Subcutaneous abdominal adipose tissue (tissue), 5 donors: ENCODE measurements at regions not wholly inside any gene's neighbourhood (a gene's known extent, or its start where the extent isn't known, plus 50 kb on each side); places are given as distances from the start of the nearest gene placed in this dataset.

Experiments used
- H3K27ac ChIP-seq: one replicate; pipeline ENCODE4 v1.7.0; 2013; ENCODE audit warnings: low read depth, mild to moderate bottlenecking, inconsistent platforms, low read length, moderate library complexity
- H3K27me3 ChIP-seq, 5 donors: one replicate each; pipeline ENCODE4 v1.7.0; 2013; ENCODE audit warnings: low read length in 5 of 5, inconsistent platforms in 1 of 5; ENCODE audit not compliant: control insufficient read depth in 5 of 5, insufficient read depth in 4 of 5
- H3K36me3 ChIP-seq, 5 donors: one replicate each; pipeline ENCODE4 v1.7.0; 2013; ENCODE audit warnings: low read length in 5 of 5; ENCODE audit not compliant: control insufficient read depth in 5 of 5, insufficient read depth in 5 of 5
- H3K4me1 ChIP-seq, 5 donors: one replicate each; pipeline ENCODE4 v1.7.0; 2013; ENCODE audit warnings: low read length in 5 of 5, mild to moderate bottlenecking in 3 of 5, moderate library complexity in 1 of 5; ENCODE audit not compliant: control insufficient read depth in 5 of 5, insufficient read depth in 5 of 5
- H3K4me3 ChIP-seq, 5 donors: one replicate each; pipeline ENCODE4 v1.7.0; 2013; ENCODE audit warnings: low read length in 5 of 5, low read depth in 1 of 5
- H3K9ac ChIP-seq, 5 donors: one replicate each; pipeline ENCODE4 v1.7.0; 2013; ENCODE audit warnings: low read length in 5 of 5, mild to moderate bottlenecking in 4 of 5, moderate library complexity in 3 of 5
- H3K9me3 ChIP-seq, 5 donors: one replicate each; pipeline ENCODE4 v1.7.0; 2013; ENCODE audit warnings: low read length in 5 of 5; ENCODE audit not compliant: control insufficient read depth in 5 of 5
- donor health status: healthy.
- donor health status: healthy.
- donor health status: healthy.
- donor health status: healthy.
- donor health status: healthy.

GRCh38 chr5:82799361-82800077, 277.7 kb downstream of the TMEM167A start:
- no peaks in the 10 kb centered on the region for H3K4me1 ChIP-seq
- no peak overlapping the region for H3K9ac ChIP-seq
- H3K9me3 ChIP-seq = no peaks in the 10 kb centered on the region
- no peak overlapping the region for H3K27ac ChIP-seq
- no peaks in the 10 kb centered on the region for H3K36me3 ChIP-seq
- no peak overlapping the region for H3K4me3 ChIP-seq
- H3K27me3 ChIP-seq = no peaks in the 10 kb centered on the region

GRCh38 chr5:82798676-82799075, 278.5 kb downstream of the TMEM167A start:
- no peaks in the 10 kb centered on the region for H3K36me3 ChIP-seq
- H3K27ac ChIP-seq = no peak overlapping the region
- H3K4me3 ChIP-seq = no peak overlapping the region
- H3K9me3 ChIP-seq = no peaks in the 10 kb centered on the region
- no peaks in the 10 kb centered on the region for H3K27me3 ChIP-seq
- no peak overlapping the region for H3K9ac ChIP-seq
- no peaks in the 10 kb centered on the region for H3K4me1 ChIP-seq

DNA sequence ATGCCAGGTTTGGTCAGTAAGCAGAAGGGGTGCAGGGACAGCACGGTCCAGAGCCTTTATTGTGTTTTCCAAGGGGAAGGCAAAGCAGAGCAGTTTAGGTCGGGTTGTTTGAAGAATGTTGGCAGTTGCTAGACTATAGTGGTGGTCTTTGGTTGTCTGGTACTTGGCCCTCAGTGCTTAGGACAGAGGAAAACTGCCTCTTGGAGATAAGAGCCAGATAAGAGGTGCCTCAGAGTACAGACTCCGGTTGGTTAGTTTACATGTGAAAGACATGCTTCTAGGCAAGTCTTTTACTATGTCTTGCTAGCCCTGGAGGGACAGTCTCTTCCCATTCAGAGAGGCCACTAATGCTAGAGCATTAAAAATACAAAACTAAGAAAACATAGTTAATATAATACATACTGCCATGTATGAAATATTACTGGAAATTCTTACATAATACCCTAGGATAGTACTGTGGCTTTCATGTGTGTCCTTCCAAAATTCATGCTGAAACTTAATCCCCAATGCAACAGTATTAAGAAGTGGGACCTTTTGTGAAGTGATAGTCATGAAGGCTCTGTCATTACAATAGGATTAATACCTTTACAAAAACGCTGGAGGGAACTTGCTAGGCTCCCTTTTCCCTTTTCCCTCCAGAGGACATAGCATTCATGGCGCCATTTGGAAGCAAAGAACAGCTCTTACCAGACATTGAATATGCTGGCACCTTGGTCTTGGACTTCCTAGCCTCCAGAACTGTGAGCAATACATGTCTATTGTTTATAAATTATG, 280.4 kb downstream of the TMEM167A start:
- Histone ChIP-seq H3K9ac (no peak overlapping the region), H3K4me3 (no peak overlapping the region), H3K27ac (no peak overlapping the region), H3K36me3 (no peaks in the 10 kb centered on the region), H3K4me1 (no peaks in the 10 kb centered on the region), H3K9me3 (no peaks in the 10 kb centered on the region), H3K27me3 (no peaks in the 10 kb centered on the region)

- H3K27me3 ChIP-seq = no peaks in the 10 kb centered on the region
- no peak overlapping the region for H3K27ac ChIP-seq
- H3K9ac ChIP-seq = no peak overlapping the region
- no peaks in the 10 kb centered on the region for H3K36me3 ChIP-seq
- no peaks in the 10 kb centered on the region for H3K4me1 ChIP-seq
- no peak overlapping the region for H3K4me3 ChIP-seq
- no peaks in the 10 kb centered on the region for H3K9me3 ChIP-seq
Observed at GRCh38 chr5:82794876-82795275, 282.3 kb downstream of the TMEM167A start.

DNA sequence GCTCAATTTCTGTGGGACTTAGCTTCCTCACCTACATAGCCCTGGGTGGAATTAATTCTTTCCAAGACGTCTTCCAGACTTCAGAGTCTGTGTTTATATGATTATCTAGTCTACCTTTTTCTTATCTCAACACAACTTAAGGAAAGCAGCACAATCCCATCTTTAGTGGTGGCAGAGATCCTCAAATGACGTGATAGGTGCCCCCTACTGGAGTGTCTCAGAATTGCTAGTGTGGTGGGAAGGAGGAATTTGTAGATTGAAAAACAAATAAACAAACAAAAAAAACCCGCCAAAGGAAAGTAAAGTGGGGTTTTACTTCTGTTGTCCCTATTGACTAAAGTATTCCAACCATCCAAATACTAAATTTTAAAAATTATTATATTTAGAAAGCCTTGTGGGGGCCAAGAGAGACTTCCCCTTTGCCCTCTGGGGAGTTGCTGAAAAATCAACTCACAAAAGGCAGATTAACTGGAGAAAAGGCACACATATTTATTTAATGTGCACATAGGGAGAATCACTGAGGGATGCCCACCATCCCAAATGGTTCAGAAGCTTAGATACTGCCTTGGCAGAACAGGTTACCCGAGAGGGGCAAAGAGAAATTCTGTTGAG, 283.3 kb downstream of the TMEM167A start:
- no peaks in the 10 kb centered on the region for H3K9me3 ChIP-seq
- no peaks in the 10 kb centered on the region for H3K4me1 ChIP-seq
- H3K9ac ChIP-seq = no peak overlapping the region
- H3K4me3 ChIP-seq = no peak overlapping the region
- H3K27me3 ChIP-seq = no peaks in the 10 kb centered on the region
- H3K36me3 ChIP-seq = no peaks in the 10 kb centered on the region
- no peak overlapping the region for H3K27ac ChIP-seq

DNA sequence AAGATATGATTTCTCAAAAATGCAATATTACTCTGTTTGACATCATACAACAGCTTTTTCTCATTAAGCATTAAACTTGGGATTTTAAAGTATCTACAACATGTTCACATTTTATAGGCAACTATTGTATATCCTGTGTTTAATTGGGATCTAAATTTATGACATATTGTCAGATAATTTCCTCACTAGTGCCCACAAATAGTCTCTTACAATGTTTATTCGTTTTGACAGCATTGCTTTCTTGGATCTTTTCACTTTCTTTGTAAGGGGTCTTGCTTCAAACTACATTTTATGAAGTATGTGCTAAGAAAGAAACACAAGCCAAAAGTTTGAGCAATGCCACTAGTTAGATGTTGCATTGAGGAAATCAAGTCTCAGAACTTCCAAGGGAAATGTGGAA, 285.1 kb downstream of the TMEM167A start:
- Histone ChIP-seq H3K27me3 (no peaks in the 10 kb centered on the region), H3K4me3 (no peak overlapping the region), H3K9ac (no peak overlapping the region), H3K4me1 (no peaks in the 10 kb centered on the region), H3K27ac (no peak overlapping the region), H3K36me3 (no peaks in the 10 kb centered on the region), H3K9me3 (no peaks in the 10 kb centered on the region)

DNA sequence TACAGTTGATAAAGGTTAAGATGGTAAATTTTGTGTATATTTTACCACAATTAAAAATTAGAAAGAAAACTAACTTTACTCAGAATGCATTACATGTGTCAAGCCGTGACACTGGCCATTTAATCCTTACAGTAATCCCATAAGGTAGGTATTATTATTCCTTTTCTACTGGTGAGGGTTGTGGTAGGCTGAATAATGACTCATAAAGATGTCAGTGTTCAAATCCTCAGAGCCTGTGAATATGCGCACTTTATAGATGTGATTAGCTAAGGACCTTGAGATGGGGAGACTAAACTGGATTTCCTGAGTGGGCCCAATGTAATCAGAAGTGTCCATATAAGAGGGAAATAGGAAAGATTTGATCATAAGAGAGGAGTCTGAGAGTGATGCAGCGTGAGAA, 288.1 kb downstream of the TMEM167A start:
- Histone ChIP-seq H3K27ac (no peak overlapping the region), H3K9ac (no peak overlapping the region), H3K9me3 (no peaks in the 10 kb centered on the region), H3K27me3 (no peaks in the 10 kb centered on the region), H3K4me1 (no peaks in the 10 kb centered on the region), H3K4me3 (no peak overlapping the region), H3K36me3 (no peaks in the 10 kb centered on the region)

GRCh38 chr5:82786748-82787147, 290.4 kb downstream of the TMEM167A start:
- no peaks in the 10 kb centered on the region for H3K4me1 ChIP-seq
- no peak overlapping the region for H3K27ac ChIP-seq
- H3K9me3 ChIP-seq = no peaks in the 10 kb centered on the region
- no peaks in the 10 kb centered on the region for H3K36me3 ChIP-seq
- no peak overlapping the region for H3K9ac ChIP-seq
- H3K27me3 ChIP-seq = no peaks in the 10 kb centered on the region
- no peak overlapping the region for H3K4me3 ChIP-seq

- H3K4me3 ChIP-seq = no peak overlapping the region
- H3K27ac ChIP-seq = no peak overlapping the region
- H3K36me3 ChIP-seq = no peaks in the 10 kb centered on the region
- no peaks in the 10 kb centered on the region for H3K9me3 ChIP-seq
- H3K4me1 ChIP-seq = no peaks in the 10 kb centered on the region
- H3K9ac ChIP-seq = no peak overlapping the region
- H3K27me3 ChIP-seq = no peaks in the 10 kb centered on the region
Observed at GRCh38 chr5:82785882-82786509, 291.2 kb downstream of the TMEM167A start.

DNA sequence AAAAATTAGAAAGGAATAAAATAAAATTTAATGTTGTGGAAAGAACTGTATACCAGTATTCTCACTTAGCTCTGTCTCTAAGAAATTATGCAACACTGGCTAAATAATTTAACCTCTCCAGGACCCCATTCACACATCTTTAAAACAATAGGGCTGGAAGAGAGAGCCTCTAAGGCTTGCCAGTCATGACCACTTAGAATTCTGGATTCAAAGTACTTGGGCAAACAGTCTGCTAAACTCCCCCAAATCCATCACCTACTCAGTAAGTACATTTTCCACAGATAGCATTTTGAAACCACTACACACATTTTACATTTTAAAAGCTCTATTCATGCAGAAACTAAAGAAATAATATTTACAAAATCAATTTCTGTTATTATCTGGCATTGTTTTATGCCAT, 291.7 kb downstream of the TMEM167A start:
- Histone ChIP-seq H3K9me3 (no peaks in the 10 kb centered on the region), H3K27ac (no peak overlapping the region), H3K27me3 (no peaks in the 10 kb centered on the region)

More for the DNA sequence above, 291.7 kb downstream of the TMEM167A start:
- H3K9ac ChIP-seq = no peak overlapping the region
- no peaks in the 10 kb centered on the region for H3K4me1 ChIP-seq
- no peaks in the 10 kb centered on the region for H3K36me3 ChIP-seq
- H3K4me3 ChIP-seq = no peak overlapping the region
